Chondrocyte (in vitro differentiated cells): ENCODE measurements at regions not wholly inside any gene's neighbourhood (a gene's known extent, or its start where the extent isn't known, plus 50 kb on each side); places are given as distances from the start of the nearest gene placed in this dataset.

ENCODE experiments used
- DNase-seq: peaks from one replicate; pipeline ENCODE4 v3.0.0; 2021; ENCODE audit warnings: mixed read lengths, low spot score
- H3K27ac Mint-ChIP-seq: one replicate; pipeline ENCODE4 v1.8.0; 2021; ENCODE audit warnings: mild to moderate bottlenecking, moderate library complexity, mixed read lengths; ENCODE audit not compliant: unreplicated experiment
- H3K27me3 Mint-ChIP-seq: 2 replicates; pipeline ENCODE4 v1.8.0; 2021; ENCODE audit warnings: low read depth, mixed read lengths
- H3K36me3 Mint-ChIP-seq: 2 replicates; pipeline ENCODE4 v1.8.0; 2021; ENCODE audit warnings: low read depth, mixed read lengths
- H3K4me1 Mint-ChIP-seq: 2 replicates; pipeline ENCODE4 v1.8.0; 2021; ENCODE audit warnings: low read depth, mild to moderate bottlenecking, mixed read lengths
- H3K4me3 Mint-ChIP-seq: one replicate; pipeline ENCODE4 v1.8.0; 2021; ENCODE audit warnings: mild to moderate bottlenecking, moderate library complexity, mixed read lengths; ENCODE audit not compliant: unreplicated experiment
- H3K9me3 Mint-ChIP-seq: 2 replicates; pipeline ENCODE4 v1.8.0; 2021; ENCODE audit warnings: low read depth, mixed read lengths
- CTCF ChIP-seq: fragments of 200-600 bp; sonication (generic); IDR thresholded peaks from 2 replicates; pipeline ENCODE4 v1.5.0; 2021; ENCODE audit warnings: antibody characterized with exemption, mild to moderate bottlenecking, moderate library complexity

- TF ChIP-seq CTCF = no peak
- Mint-ChIP-seq H3K27ac (no peak overlapping the region), H3K36me3 (peaks cover 27% of the 10 kb centered on the region), H3K4me3 (no peak overlapping the region), H3K4me1 (peaks cover 75% of the 10 kb centered on the region), H3K9me3 (peaks cover 29% of the 10 kb centered on the region), H3K27me3 (no peaks in the 10 kb centered on the region)
- no peak for DNase-seq
These were observed 156.8 kb upstream of the COL8A1 start for GRCh38 chr3:99481561-99481960.

GRCh38 chr3:99479768-99480167, 158.6 kb upstream of the COL8A1 start:
- H3K4me1 Mint-ChIP-seq = peaks cover 67% of the 10 kb centered on the region

GRCh38 chr3:99477650-99478049, 160.7 kb upstream of the COL8A1 start:
- Mint-ChIP-seq H3K36me3 (peaks cover 25% of the 10 kb centered on the region), H3K27me3 (no peaks in the 10 kb centered on the region), H3K27ac (no peak overlapping the region), H3K9me3 (peaks cover 24% of the 10 kb centered on the region), H3K4me1 (peaks cover 66% of the 10 kb centered on the region), H3K4me3 (no peak overlapping the region)
- no peak for TF ChIP-seq CTCF
- no peak for DNase-seq

More at GRCh38 chr3:99479768-99480167, 158.6 kb upstream of the COL8A1 start:
- Mint-ChIP-seq H3K27ac (peak overlapping the region; percentile 65), H3K4me3 (no peak overlapping the region), H3K9me3 (peaks cover 24% of the 10 kb centered on the region), H3K36me3 (peaks cover 25% of the 10 kb centered on the region), H3K27me3 (no peaks in the 10 kb centered on the region)
- no peak for DNase-seq
- TF ChIP-seq CTCF = no peak

GRCh38 chr3:99475229-99475628, 163.2 kb upstream of the COL8A1 start:
- Mint-ChIP-seq H3K4me1 (peaks cover 75% of the 10 kb centered on the region), H3K4me3 (no peak overlapping the region), H3K36me3 (peaks cover 25% of the 10 kb centered on the region), H3K27me3 (no peaks in the 10 kb centered on the region), H3K9me3 (peaks cover 24% of the 10 kb centered on the region), H3K27ac (peak overlapping the region; percentile 27)
- no peak for TF ChIP-seq CTCF
- DNase-seq = no peak

GRCh38 chr3:99474776-99475175, 163.6 kb upstream of the COL8A1 start:
- DNase-seq = no peak
- peaks cover 25% of the 10 kb centered on the region for H3K36me3 Mint-ChIP-seq
- TF ChIP-seq CTCF = no peak

More at GRCh38 chr3:99474776-99475175, 163.6 kb upstream of the COL8A1 start:
- Mint-ChIP-seq H3K4me1 (peaks cover 75% of the 10 kb centered on the region), H3K27me3 (no peaks in the 10 kb centered on the region), H3K4me3 (no peak overlapping the region), H3K9me3 (peaks cover 24% of the 10 kb centered on the region), H3K27ac (no peak overlapping the region)
